PC-3 (cell line): ENCODE measurements at regions not wholly inside any gene's neighbourhood (a gene's known extent, or its start where the extent isn't known, plus 50 kb on each side); places are given as distances from the start of the nearest gene placed in this dataset.

ENCODE experiments used
- ATAC-seq: fragments of 200-7000 bp; cut with Tn5 transposase; 2 replicates; pipeline ENCODE4 v1.9.1; 2020; ENCODE audit warnings: mild to moderate bottlenecking, moderate library complexity
- BruUV-seq: library from RNA; stranded (reverse); fragments of 400-500 nt; replicated peaks from 2 replicates; lab custom pipeline; 2021; lab: Mats Ljungman, UMichigan
- CTCF ChIA-PET: fragments of 300-600 bp; sonication (Branson Sonifier 250); formaldehyde crosslinking; loops from one replicate; lab custom pipeline; 2022; ENCODE audit warnings: antibody characterized with exemption; lab: Charles Lee
- POLR2A ChIA-PET: fragments of 300-600 bp; sonication (Branson Sonifier 250); formaldehyde crosslinking; loops from one replicate; lab custom pipeline; 2022; ENCODE audit warnings: antibody characterized with exemption; ENCODE audit not compliant: unreplicated experiment; lab: Charles Lee
- DNase-seq: peaks from one replicate; pipeline ENCODE4 v3.0.0-alpha.2; 2015
- H2AFZ ChIP-seq: fragments of 300-600 bp; sonication (generic); 2 replicates; pipeline ENCODE4 v1.6.0; 2016; ENCODE audit warnings: antibody characterized with exemption, low read length
- H3F3A ChIP-seq: fragments of 300-600 bp; sonication (generic); one replicate; pipeline ENCODE4 v1.6.0; 2017; ENCODE audit warnings: antibody characterized with exemption, low read length, control low read depth, mild to moderate bottlenecking; ENCODE audit not compliant: unreplicated experiment
- H3K27ac ChIP-seq: fragments of 300-600 bp; sonication (generic); 2 replicates; pipeline ENCODE4 v1.5.1; 2016; ENCODE audit warnings: mild to moderate bottlenecking, low read length
- H3K27me3 ChIP-seq: fragments of 300-600 bp; sonication (generic); 2 replicates; pipeline ENCODE4 v1.6.1; 2016; ENCODE audit warnings: low read length, mixed read lengths
- H3K36me3 ChIP-seq: fragments of 300-600 bp; sonication (generic); 2 replicates; pipeline ENCODE4 v1.6.1; 2016; ENCODE audit warnings: low read depth, mixed run types, low read length, mixed read lengths
- H3K4me1 ChIP-seq: fragments of 300-600 bp; sonication (generic); 2 replicates; pipeline ENCODE4 v1.5.1; 2016; ENCODE audit warnings: low read length; ENCODE audit not compliant: insufficient read depth
- H3K4me2 ChIP-seq: fragments of 300-600 bp; sonication (generic); 2 replicates; pipeline ENCODE4 v1.6.0; 2016; ENCODE audit warnings: low read length
- H3K4me3 ChIP-seq: fragments of 300-600 bp; sonication (generic); 2 replicates; pipeline ENCODE4 v1.5.1; 2016; ENCODE audit warnings: mild to moderate bottlenecking, low read length, mixed read lengths
- H3K79me2 ChIP-seq: fragments of 300-600 bp; sonication (generic); 2 replicates; pipeline ENCODE4 v1.6.1; 2017; ENCODE audit warnings: low read length, mixed read lengths
- H3K9ac ChIP-seq: fragments of 300-600 bp; sonication (generic); 2 replicates; pipeline ENCODE4 v1.6.0; 2016; ENCODE audit warnings: mild to moderate bottlenecking, low read length
- H3K9me2 ChIP-seq: fragments of 300-600 bp; sonication (generic); replicated peaks from 2 replicates; pipeline ENCODE4 v1.6.1; 2016; ENCODE audit warnings: mixed run types, low read length, mixed read lengths
- H3K9me3 ChIP-seq: fragments of 300-600 bp; sonication (generic); 2 replicates; pipeline ENCODE4 v1.6.1; 2016; ENCODE audit warnings: low read length, mixed read lengths
- H4K20me1 ChIP-seq: fragments of 300-600 bp; sonication (generic); 2 replicates; pipeline ENCODE4 v1.6.1; 2016; ENCODE audit warnings: low read length, mixed read lengths
- EZH2 ChIP-seq: fragments of 300-600 bp; sonication (generic); IDR thresholded peaks from one replicate; pipeline ENCODE4 v1.6.1; 2017; ENCODE audit warnings: antibody characterized with exemption, mild to moderate bottlenecking, low read length; ENCODE audit not compliant: unreplicated experiment
- EZH2phosphoT487 ChIP-seq: fragments of 300-600 bp; sonication (generic); IDR thresholded peaks from 2 replicates; pipeline ENCODE4 v1.6.1; 2018; ENCODE audit warnings: mild to moderate bottlenecking, antibody characterized with exemption, low read length, borderline replicate concordance
- intact Hi-C: fragments of 100-400 bp; cut with micrococcal nuclease; formaldehyde crosslinking; loops from 2 replicates; pipeline ENCODE4 v1.9.0; 2023
- TF ChIP-seq, protein P1 (sequence below): fragments of 300-600 bp; sonication (generic); conservative IDR thresholded peaks from 2 replicates; pipeline ENCODE4 v1.5.1; 2017; ENCODE audit warnings: antibody characterized with exemption, low read depth, mild to moderate bottlenecking, low read length

DNA sequence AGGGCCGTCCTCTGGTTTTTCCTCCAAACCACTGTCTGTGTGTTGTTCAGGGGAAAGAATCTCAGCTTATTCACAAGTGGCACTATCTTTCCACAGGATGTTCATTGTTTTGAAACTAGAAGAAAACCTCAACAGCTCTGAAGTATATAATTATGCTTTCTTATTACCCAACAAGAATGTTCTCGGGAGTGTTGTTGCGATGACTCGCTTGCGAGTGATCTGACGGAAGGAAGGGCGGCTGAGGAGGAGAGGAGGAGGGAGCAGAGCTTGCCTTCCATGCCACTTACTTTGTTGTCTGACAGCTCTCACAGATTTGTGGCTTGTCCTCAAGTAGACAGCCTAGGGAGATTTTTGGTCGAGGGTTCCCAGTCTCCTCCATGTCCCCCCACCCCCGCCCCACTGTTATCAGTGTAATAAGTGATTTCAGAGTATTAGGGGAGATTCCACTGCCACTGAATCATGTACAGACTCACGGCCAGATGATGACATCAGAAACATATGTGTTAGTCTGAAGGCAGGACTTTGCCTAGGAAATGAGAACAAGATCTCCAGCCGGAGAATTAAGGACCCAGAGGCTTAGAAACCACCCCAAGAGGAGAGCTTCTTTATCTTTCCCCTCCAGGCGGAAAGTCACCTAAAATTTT lies 80.7 kb upstream of the CCN6 start:
- DNase-seq (peak; percentile 50), ATAC-seq (peak; percentile 75)
- no peak for TF ChIP-seq EZH2
- TF ChIP-seq, protein P1, sequence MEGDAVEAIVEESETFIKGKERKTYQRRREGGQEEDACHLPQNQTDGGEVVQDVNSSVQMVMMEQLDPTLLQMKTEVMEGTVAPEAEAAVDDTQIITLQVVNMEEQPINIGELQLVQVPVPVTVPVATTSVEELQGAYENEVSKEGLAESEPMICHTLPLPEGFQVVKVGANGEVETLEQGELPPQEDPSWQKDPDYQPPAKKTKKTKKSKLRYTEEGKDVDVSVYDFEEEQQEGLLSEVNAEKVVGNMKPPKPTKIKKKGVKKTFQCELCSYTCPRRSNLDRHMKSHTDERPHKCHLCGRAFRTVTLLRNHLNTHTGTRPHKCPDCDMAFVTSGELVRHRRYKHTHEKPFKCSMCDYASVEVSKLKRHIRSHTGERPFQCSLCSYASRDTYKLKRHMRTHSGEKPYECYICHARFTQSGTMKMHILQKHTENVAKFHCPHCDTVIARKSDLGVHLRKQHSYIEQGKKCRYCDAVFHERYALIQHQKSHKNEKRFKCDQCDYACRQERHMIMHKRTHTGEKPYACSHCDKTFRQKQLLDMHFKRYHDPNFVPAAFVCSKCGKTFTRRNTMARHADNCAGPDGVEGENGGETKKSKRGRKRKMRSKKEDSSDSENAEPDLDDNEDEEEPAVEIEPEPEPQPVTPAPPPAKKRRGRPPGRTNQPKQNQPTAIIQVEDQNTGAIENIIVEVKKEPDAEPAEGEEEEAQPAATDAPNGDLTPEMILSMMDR, result no peak
- no peak for TF ChIP-seq EZH2phosphoT487
- H3K4me1 ChIP-seq, result peaks cover 14% of the 10 kb centered on the region
- peak overlapping the region; percentile 52; the same call in 1 of the 2 replicates for H3K4me3 ChIP-seq
- H3K4me2 ChIP-seq, result peak overlapping the region; percentile 82
- POLR2A ChIA-PET, result interaction anchor here (0.6 kb wide), 1 partner anchor 17 kb away, joined by 6 read pairs; no protein-coding TSS in a partner anchor
- no peaks in the 10 kb centered on the region for H3K36me3 ChIP-seq
- CTCF ChIA-PET, result interaction anchor here (0.8 kb wide), 1 partner anchor 251 kb away, joined by 3 read pairs; no protein-coding TSS in a partner anchor
- H3K9ac ChIP-seq, result no peak overlapping the region; the same call in 1 of the 2 replicates
- H3K27me3 ChIP-seq, result no peaks in the 10 kb centered on the region
- intact Hi-C loops, result loop anchor here (5.0 kb wide), 1 partner anchor 46 kb away; no protein-coding TSS in a partner anchor
- no peaks in the 10 kb centered on the region for H4K20me1 ChIP-seq
- no peaks in the 10 kb centered on the region for H3F3A ChIP-seq
- H3K27ac ChIP-seq, result peak overlapping the region; percentile 48
- BruUV-seq, result no TSS peak
- H3K9me3 ChIP-seq, result no peaks in the 10 kb centered on the region
- H3K9me2 ChIP-seq, result no peaks in the 10 kb centered on the region
- H2AFZ ChIP-seq, result peak overlapping the region; percentile 93
- no peaks in the 10 kb centered on the region for H3K79me2 ChIP-seq

DNA sequence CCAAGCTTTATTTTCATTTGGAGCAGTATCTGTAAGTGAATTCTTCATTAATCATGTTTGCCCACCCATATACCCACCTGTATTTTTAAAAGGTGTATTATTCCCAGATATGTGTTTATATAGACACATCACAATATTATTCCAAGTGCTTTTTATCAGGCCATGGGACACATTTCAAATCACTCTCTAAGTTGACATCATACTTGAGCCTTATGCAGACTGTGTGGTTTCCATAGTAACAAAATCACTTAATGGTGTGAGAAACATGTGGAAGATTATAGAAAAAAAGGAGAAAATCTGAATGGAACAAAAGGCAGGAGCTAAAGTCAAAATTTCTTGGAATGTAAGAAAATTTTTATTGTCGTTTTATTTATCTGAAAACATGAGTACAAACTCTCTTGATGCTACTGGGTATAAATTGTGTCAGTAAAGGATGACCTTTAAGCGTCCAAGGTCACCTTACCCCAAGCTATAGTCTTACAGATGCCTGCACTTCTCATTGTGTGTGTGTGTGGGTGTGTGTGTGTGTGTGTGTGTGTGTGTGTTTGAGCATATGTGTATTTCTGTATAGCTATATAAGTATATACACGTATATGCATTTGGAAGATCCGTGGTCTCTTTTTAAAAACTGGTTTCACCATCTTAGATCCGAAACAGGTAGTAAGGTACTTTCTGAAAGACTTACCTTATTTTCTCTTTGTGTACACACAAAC lies 79.8 kb upstream of the CCN6 start:
- Histone ChIP-seq H3K9ac (no peak overlapping the region), H3K4me2 (peak overlapping the region; percentile 82), H2AFZ (peak overlapping the region; percentile 93), H3K9me2 (no peaks in the 10 kb centered on the region), H3K27me3 (no peaks in the 10 kb centered on the region), H4K20me1 (no peaks in the 10 kb centered on the region), H3K4me1 (peaks cover 14% of the 10 kb centered on the region), H3K79me2 (no peaks in the 10 kb centered on the region), H3K36me3 (no peaks in the 10 kb centered on the region), H3F3A (no peaks in the 10 kb centered on the region), H3K9me3 (no peaks in the 10 kb centered on the region), H3K27ac (no peak overlapping the region), H3K4me3 (peak overlapping the region; percentile 52; the same call in 1 of the 2 replicates)
- CTCF ChIA-PET, result no interaction called here
- DNase-seq, result no peak
- TF ChIP-seq, protein P1, result no peak
- TF ChIP-seq EZH2phosphoT487 (no peak), EZH2 (no peak)
- BruUV-seq, result no TSS peak
- no peak for ATAC-seq
- POLR2A ChIA-PET, result no interaction called here
- intact Hi-C loops, result loop anchor here (5.0 kb wide), 1 partner anchor 47 kb away; no protein-coding TSS in a partner anchor
